IMR-90 (cell line): ENCODE measurements at regions not wholly inside any gene's neighbourhood (a gene's known extent, or its start where the extent isn't known, plus 50 kb on each side); places are given as distances from the start of the nearest gene placed in this dataset.

ENCODE experiments used
- ATAC-seq: fragments of 200-7000 bp; cut with Tn5 transposase; 2 replicates; pipeline ENCODE4 v1.9.1; 2020; ENCODE audit warnings: low read depth, mild to moderate bottlenecking, moderate library complexity
- BruUV-seq: library from RNA; stranded (reverse); fragments of 400-500 nt; replicated peaks from 2 replicates; lab custom pipeline; 2021; lab: Mats Ljungman, UMichigan
- CTCF ChIA-PET: fragments of 300-600 bp; formaldehyde crosslinking; extraction: SDS; loops from one replicate; lab custom pipeline; 2021; ENCODE audit warnings: antibody characterized with exemption; lab: Yijun Ruan, JAX
- POLR2A ChIA-PET: fragments of 300-600 bp; sonication (Branson Sonifier 250); formaldehyde crosslinking; loops from one replicate; lab custom pipeline; 2022; ENCODE audit warnings: antibody characterized with exemption; ENCODE audit not compliant: unreplicated experiment; lab: Charles Lee
- DNase-seq: peaks from one replicate; pipeline ENCODE4 v3.0.0; 2013
- H2AFZ ChIP-seq: replicated peaks from 2 replicates; pipeline ENCODE3; 2013; ENCODE audit warnings: low read length, mild to moderate bottlenecking; ENCODE audit not compliant: poor library complexity
- H2AK5ac ChIP-seq: 2 replicates; pipeline ENCODE4 v1.6.1; 2013; ENCODE audit warnings: low read depth, low read length, inconsistent platforms
- H2AK9ac ChIP-seq: replicated peaks from 2 replicates; pipeline ENCODE3; 2013; ENCODE audit warnings: mild to moderate bottlenecking, low read depth, low read length, moderate library complexity; ENCODE audit not compliant: poor library complexity
- H2BK120ac ChIP-seq: 2 replicates; pipeline ENCODE4 v1.6.1; 2013; ENCODE audit warnings: low read depth, low read length, inconsistent platforms
- H2BK15ac ChIP-seq: 3 replicates; pipeline ENCODE4 v1.6.1; 2013; ENCODE audit warnings: low read depth, low read length, inconsistent platforms
- H2BK20ac ChIP-seq: 2 replicates; pipeline ENCODE4 v1.6.1; 2013; ENCODE audit warnings: low read depth, mild to moderate bottlenecking, inconsistent platforms, low read length, moderate library complexity
- H2BK5ac ChIP-seq: 2 replicates; pipeline ENCODE4 v1.6.1; 2013; ENCODE audit warnings: mild to moderate bottlenecking, low read depth, low read length, inconsistent platforms; ENCODE audit not compliant: poor library complexity, severe bottlenecking
- H3K14ac ChIP-seq: replicated peaks from 2 replicates; pipeline ENCODE4 v1.6.1; 2013; ENCODE audit warnings: low read depth, low read length, inconsistent platforms
- H3K18ac ChIP-seq: 2 replicates; pipeline ENCODE4 v1.6.1; 2013; ENCODE audit warnings: low read depth, low read length, control low read depth
- H3K23ac ChIP-seq: 2 replicates; pipeline ENCODE4 v1.6.1; 2013; ENCODE audit warnings: low read depth, low read length, inconsistent platforms
- H3K27ac ChIP-seq: 2 replicates; pipeline ENCODE4 v1.5.1; 2013; ENCODE audit warnings: mild to moderate bottlenecking, control low read depth, low read length; ENCODE audit not compliant: insufficient read depth
- H3K27me3 ChIP-seq: 2 replicates; pipeline ENCODE4 v1.6.1; 2013; ENCODE audit warnings: low read length; ENCODE audit not compliant: control insufficient read depth, insufficient read depth
- H3K36me3 ChIP-seq: 2 replicates; pipeline ENCODE4 v1.6.1; 2013; ENCODE audit warnings: low read length, mixed read lengths; ENCODE audit not compliant: control insufficient read depth, insufficient read depth
- H3K4ac ChIP-seq: 2 replicates; pipeline ENCODE4 v1.6.1; 2013; ENCODE audit warnings: low read depth, low read length, inconsistent platforms
- H3K4me1 ChIP-seq: 2 replicates; pipeline ENCODE4 v1.6.1; 2013; ENCODE audit warnings: low read length, mixed read lengths; ENCODE audit not compliant: control insufficient read depth, insufficient read depth
- H3K4me2 ChIP-seq: 2 replicates; pipeline ENCODE4 v1.6.1; 2013; ENCODE audit warnings: low read depth, mild to moderate bottlenecking, control low read depth, low read length, moderate library complexity
- H3K4me3 ChIP-seq: 2 replicates; pipeline ENCODE4 v1.5.1; 2013; ENCODE audit warnings: low read depth, mild to moderate bottlenecking, control low read depth, low read length, moderate library complexity; ENCODE audit not compliant: insufficient read depth
- H3K56ac ChIP-seq: 2 replicates; pipeline ENCODE4 v1.6.1; 2013; ENCODE audit warnings: low read length, inconsistent platforms; ENCODE audit not compliant: insufficient read depth; ENCODE audit errors: extremely low read depth
- H3K79me1 ChIP-seq, 2 experiments: 2 replicates each; pipeline ENCODE4 v1.6.1; 2013; ENCODE audit warnings: low read length in 2 of 2, inconsistent platforms in 1 of 2, low read depth in 1 of 2
- H3K9ac ChIP-seq: 2 replicates; pipeline ENCODE4 v1.6.1; 2013; ENCODE audit warnings: low read depth, low read length, control low read depth
- H3K9me1 ChIP-seq: 2 replicates; pipeline ENCODE4 v1.6.1; 2013; ENCODE audit warnings: low read length, inconsistent platforms; ENCODE audit not compliant: insufficient read depth
- H3K9me3 ChIP-seq: 2 replicates; pipeline ENCODE4 v1.6.1; 2013; ENCODE audit warnings: low read length; ENCODE audit not compliant: control insufficient read depth, insufficient read depth
- H4K20me1 ChIP-seq: 2 replicates; pipeline ENCODE4 v1.6.1; 2013; ENCODE audit warnings: low read length, inconsistent platforms; ENCODE audit not compliant: insufficient read depth
- H4K5ac ChIP-seq: 2 replicates; pipeline ENCODE4 v1.6.1; 2013; ENCODE audit warnings: mild to moderate bottlenecking, low read depth, low read length, control low read depth
- H4K8ac ChIP-seq, 2 experiments: 2 replicates each; pipeline ENCODE4 v1.6.1; 2013; ENCODE audit warnings: low read depth in 2 of 2, low read length in 2 of 2, control low read depth in 1 of 2, inconsistent platforms in 1 of 2
- H4K91ac ChIP-seq: 2 replicates; pipeline ENCODE4 v1.6.1; 2013; ENCODE audit warnings: low read depth, low read length, inconsistent platforms; ENCODE audit not compliant: insufficient read depth
- BHLHE40 ChIP-seq: fragments of 150-350 bp; IDR thresholded peaks from 2 replicates; pipeline ENCODE4 v1.6.1; 2016; ENCODE audit warnings: mild to moderate bottlenecking, low read depth, low read length
- CEBPB ChIP-seq: IDR thresholded peaks from 2 replicates; pipeline ENCODE4 v1.6.1; 2012; ENCODE audit warnings: low read depth, low read length, improper control_type of control experiment
- CHD1 ChIP-seq: IDR thresholded peaks from 2 replicates; pipeline ENCODE4 v1.6.1; 2012; ENCODE audit warnings: low read depth, low read length, improper control_type of control experiment
- FOS ChIP-seq: fragments of 150-350 bp; IDR thresholded peaks from 2 replicates; pipeline ENCODE4 v1.6.1; 2016; ENCODE audit warnings: low read depth, low read length
- MAFK ChIP-seq: IDR thresholded peaks from 2 replicates; pipeline ENCODE4 v1.6.1; 2012; ENCODE audit warnings: low read depth, low read length, improper control_type of control experiment
- NFE2L2 ChIP-seq: fragments of 150-350 bp; IDR thresholded peaks from 2 replicates; pipeline ENCODE4 v1.6.1; 2016; ENCODE audit warnings: low read depth, mild to moderate bottlenecking, low read length
- RCOR1 ChIP-seq: IDR thresholded peaks from 2 replicates; pipeline ENCODE4 v1.6.1; 2012; ENCODE audit warnings: mild to moderate bottlenecking, low read length, improper control_type of control experiment; ENCODE audit not compliant: insufficient replicate concordance
- whole genome bisulfite sequencing, 2 experiments: methylation state at CpG; one replicate each; pipeline versions ENCODE4 v1.1.5 to v1.1.7; 2013; ENCODE audit warnings: missing lambda C conversion rate in 2 of 2; ENCODE audit not compliant: insufficient read length in 1 of 2; ENCODE audit errors: extremely low coverage in 2 of 2; 5-methylcytosine and 5-hydroxymethylcytosine counted together
- dilution Hi-C: fragments of 300-500 bp; cut with HindIII; formaldehyde crosslinking; loops from one replicate; pipeline ENCODE4 v1.14.3; 2018; ENCODE audit warnings: low sequenced_read_pairs; ENCODE audit not compliant: unreplicated experiment
- in situ Hi-C: fragments of 300-500 bp; cut with MboI; formaldehyde crosslinking; loops from 3 replicates; pipeline ENCODE4 v1.14.3; 2019; ENCODE audit warnings: low sequenced_read_pairs, inconsistent platforms, mixed read lengths
- intact Hi-C: fragments of 100-400 bp; cut with micrococcal nuclease; formaldehyde crosslinking; loops from 2 replicates; pipeline ENCODE4 v1.10.0; 2022
- TF ChIP-seq, protein P1 (sequence below): fragments of 150-350 bp; IDR thresholded peaks from 2 replicates; pipeline ENCODE4 v1.6.1; 2016; ENCODE audit warnings: low read depth, mild to moderate bottlenecking, low read length, moderate library complexity, borderline replicate concordance
- TF ChIP-seq, protein P2 (sequence below): fragments of 150-350 bp; IDR thresholded peaks from 2 replicates; pipeline ENCODE4 v1.6.1; 2017; ENCODE audit warnings: mild to moderate bottlenecking, antibody characterized with exemption, low read length, low read depth

DNA sequence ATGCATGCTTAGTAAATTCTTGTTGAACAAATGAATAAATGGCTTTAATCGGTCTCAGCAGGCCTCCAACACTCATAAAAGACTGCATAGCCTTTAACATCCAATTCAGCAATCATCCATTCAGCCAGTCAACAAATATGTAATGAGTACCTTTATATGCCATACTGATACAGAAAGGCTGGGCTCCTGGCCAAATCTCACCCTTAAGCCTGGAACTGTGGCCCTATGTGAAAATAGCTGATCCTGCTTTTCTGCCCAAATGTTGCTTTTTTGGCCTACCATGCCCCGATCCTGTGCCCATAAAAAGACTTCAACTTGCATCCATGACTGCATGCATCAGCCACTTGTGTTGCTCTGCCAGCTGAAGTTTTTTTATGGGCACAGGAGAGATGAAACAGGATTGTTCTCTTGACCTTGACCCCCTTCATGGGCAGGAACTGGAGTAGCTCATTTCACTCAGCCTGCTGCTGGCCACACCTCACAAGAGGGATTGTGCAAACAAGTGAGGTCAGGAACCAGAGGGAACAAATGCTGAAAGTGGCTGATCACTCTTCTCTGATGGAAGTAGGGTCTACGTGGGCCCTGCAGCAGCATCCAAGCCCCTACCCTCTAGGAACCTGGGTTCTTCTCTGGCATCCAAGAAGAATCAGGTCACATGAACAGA, 75.6 kb downstream of the NPY1R start:
- Histone ChIP-seq H3K79me1 (no peaks in the 10 kb centered on the region), H4K8ac (no peak overlapping the region), H3K4ac (no peak overlapping the region), H3K4me2 (no peak overlapping the region), H3K56ac (no peak overlapping the region), H2BK20ac (no peak overlapping the region), H2BK5ac (no peak overlapping the region), H4K91ac (no peak overlapping the region), H2BK120ac (no peak overlapping the region), H3K9me1 (no peaks in the 10 kb centered on the region), H4K5ac (no peak overlapping the region), H3K9me3 (peaks cover 4% of the 10 kb centered on the region; the same call in 1 of the 2 replicates), H3K27ac (no peak overlapping the region), H3K4me1 (no peaks in the 10 kb centered on the region), H3K14ac (no peak overlapping the region), H3K9ac (no peak overlapping the region), H3K36me3 (no peaks in the 10 kb centered on the region), H2AK5ac (no peak overlapping the region), H2BK15ac (no peak overlapping the region), H3K4me3 (no peak overlapping the region), H3K18ac (no peak overlapping the region), H2AK9ac (no peak overlapping the region), H2AFZ (no peak overlapping the region), H4K20me1 (no peaks in the 10 kb centered on the region), H3K27me3 (no peaks in the 10 kb centered on the region), H3K23ac (no peak overlapping the region)
- in situ Hi-C loops = no loop called here
- dilution Hi-C loops = no loop called here
- ATAC-seq (no peak), DNase-seq (no peak)
- CTCF ChIA-PET = no interaction called here
- intact Hi-C loops = no loop called here
- POLR2A ChIA-PET = no interaction called here
- TF ChIP-seq MAFK = no peak
- no peak for TF ChIP-seq BHLHE40
- no peak for TF ChIP-seq RCOR1
- TF ChIP-seq CHD1 = no peak
- TF ChIP-seq, protein P1, sequence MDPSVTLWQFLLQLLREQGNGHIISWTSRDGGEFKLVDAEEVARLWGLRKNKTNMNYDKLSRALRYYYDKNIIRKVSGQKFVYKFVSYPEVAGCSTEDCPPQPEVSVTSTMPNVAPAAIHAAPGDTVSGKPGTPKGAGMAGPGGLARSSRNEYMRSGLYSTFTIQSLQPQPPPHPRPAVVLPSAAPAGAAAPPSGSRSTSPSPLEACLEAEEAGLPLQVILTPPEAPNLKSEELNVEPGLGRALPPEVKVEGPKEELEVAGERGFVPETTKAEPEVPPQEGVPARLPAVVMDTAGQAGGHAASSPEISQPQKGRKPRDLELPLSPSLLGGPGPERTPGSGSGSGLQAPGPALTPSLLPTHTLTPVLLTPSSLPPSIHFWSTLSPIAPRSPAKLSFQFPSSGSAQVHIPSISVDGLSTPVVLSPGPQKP = no peak
- TF ChIP-seq, protein P2, sequence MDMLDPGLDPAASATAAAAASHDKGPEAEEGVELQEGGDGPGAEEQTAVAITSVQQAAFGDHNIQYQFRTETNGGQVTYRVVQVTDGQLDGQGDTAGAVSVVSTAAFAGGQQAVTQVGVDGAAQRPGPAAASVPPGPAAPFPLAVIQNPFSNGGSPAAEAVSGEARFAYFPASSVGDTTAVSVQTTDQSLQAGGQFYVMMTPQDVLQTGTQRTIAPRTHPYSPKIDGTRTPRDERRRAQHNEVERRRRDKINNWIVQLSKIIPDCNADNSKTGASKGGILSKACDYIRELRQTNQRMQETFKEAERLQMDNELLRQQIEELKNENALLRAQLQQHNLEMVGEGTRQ = no peak
- TF ChIP-seq NFE2L2 = no peak
- TF ChIP-seq FOS = no peak
- no peak for TF ChIP-seq CEBPB
- WGBS, 2 experiments = no CpG with 5 or more reads among the region's 3 CpGs
- BruUV-seq = no TSS peak
